ENCODE measurements at regions not wholly inside any gene's neighbourhood (a gene's known extent, or its start where the extent isn't known, plus 50 kb on each side); places are given as distances from the start of the nearest gene placed in this dataset.

GRCh38 chr7:25351761-25352160 lies 123.5 kb upstream of the NPVF start:
- no peak overlapping the region for H3K4me3 ChIP-seq (ENCODE audit: low read depth, low read length)
- no peaks in the 10 kb centered on the region for H3K9me3 ChIP-seq (ENCODE audit: severe bottlenecking)
- H3K36me3 ChIP-seq, result no peaks in the 10 kb centered on the region
- H3K27ac ChIP-seq, result no peak overlapping the region
- no peaks in the 10 kb centered on the region for H3K27me3 ChIP-seq (ENCODE audit: insufficient read depth, low read depth, severe bottlenecking)
- no peak for TF ChIP-seq CTCF (IDR thresholded peaks at IDR 0.05; ENCODE audit: low read depth, low read length)
- no peak for DNase-seq

GRCh38 chr7:25353196-25353595 lies 124.9 kb upstream of the NPVF start:
- Histone ChIP-seq H3K27me3 (ENCODE audit: insufficient read depth, low read depth, severe bottlenecking) (no peaks in the 10 kb centered on the region), H3K36me3 (no peaks in the 10 kb centered on the region), H3K27ac (no peak overlapping the region), H3K9me3 (ENCODE audit: severe bottlenecking) (no peaks in the 10 kb centered on the region), H3K4me3 (ENCODE audit: low read depth, low read length) (no peak overlapping the region)
- TF ChIP-seq CTCF (IDR thresholded peaks at IDR 0.05; ENCODE audit: low read depth, low read length), result no peak
- DNase-seq, result no peak

GRCh38 chr7:25353732-25354131 lies 125.4 kb upstream of the NPVF start:
- Histone ChIP-seq H3K27me3 (ENCODE audit: insufficient read depth, low read depth, severe bottlenecking) (no peaks in the 10 kb centered on the region), H3K27ac (no peak overlapping the region)
- no peak for TF ChIP-seq CTCF (IDR thresholded peaks at IDR 0.05; ENCODE audit: low read depth, low read length)

GRCh38 chr7:25356534-25357151 lies 128.4 kb upstream of the NPVF start:
- Histone ChIP-seq H3K27me3 (ENCODE audit: insufficient read depth, low read depth, severe bottlenecking) (no peaks in the 10 kb centered on the region), H3K9me3 (ENCODE audit: severe bottlenecking) (peaks cover 2% of the 10 kb centered on the region), H3K27ac (no peak overlapping the region), H3K4me3 (ENCODE audit: low read depth, low read length) (no peak overlapping the region), H3K36me3 (no peaks in the 10 kb centered on the region)
- TF ChIP-seq CTCF (IDR thresholded peaks at IDR 0.05; ENCODE audit: low read depth, low read length), result no peak
- DNase-seq, result no peak

More at GRCh38 chr7:25353732-25354131, 125.4 kb upstream of the NPVF start:
- DNase-seq, result no peak
- H3K4me3 ChIP-seq (ENCODE audit: low read depth, low read length), result no peak overlapping the region
- no peaks in the 10 kb centered on the region for H3K36me3 ChIP-seq
- no peaks in the 10 kb centered on the region for H3K9me3 ChIP-seq (ENCODE audit: severe bottlenecking)

- H3K27me3 ChIP-seq (ENCODE audit: insufficient read depth, low read depth, severe bottlenecking), result no peaks in the 10 kb centered on the region
- peaks cover 2% of the 10 kb centered on the region for H3K9me3 ChIP-seq (ENCODE audit: severe bottlenecking)
- H3K36me3 ChIP-seq, result no peaks in the 10 kb centered on the region
- DNase-seq, result no peak
- no peak overlapping the region for H3K4me3 ChIP-seq (ENCODE audit: low read depth, low read length)
- TF ChIP-seq CTCF (IDR thresholded peaks at IDR 0.05; ENCODE audit: low read depth, low read length), result no peak
- no peak overlapping the region for H3K27ac ChIP-seq
Observed at GRCh38 chr7:25358926-25359325, 130.6 kb upstream of the NPVF start.

GRCh38 chr7:25359471-25360059 lies 131.3 kb upstream of the NPVF start:
- Histone ChIP-seq H3K27me3 (ENCODE audit: insufficient read depth, low read depth, severe bottlenecking) (no peaks in the 10 kb centered on the region), H3K27ac (no peak overlapping the region), H3K9me3 (ENCODE audit: severe bottlenecking) (peaks cover 2% of the 10 kb centered on the region), H3K4me3 (ENCODE audit: low read depth, low read length) (no peak overlapping the region), H3K36me3 (no peaks in the 10 kb centered on the region)
- TF ChIP-seq CTCF (IDR thresholded peaks at IDR 0.05; ENCODE audit: low read depth, low read length), result no peak
- DNase-seq, result no peak

Measured in WERI-Rb-1 (cell line).